ENCODE measurements at regions not wholly inside any gene's neighbourhood (a gene's known extent, or its start where the extent isn't known, plus 50 kb on each side); places are given as distances from the start of the nearest gene placed in this dataset.

DNA sequence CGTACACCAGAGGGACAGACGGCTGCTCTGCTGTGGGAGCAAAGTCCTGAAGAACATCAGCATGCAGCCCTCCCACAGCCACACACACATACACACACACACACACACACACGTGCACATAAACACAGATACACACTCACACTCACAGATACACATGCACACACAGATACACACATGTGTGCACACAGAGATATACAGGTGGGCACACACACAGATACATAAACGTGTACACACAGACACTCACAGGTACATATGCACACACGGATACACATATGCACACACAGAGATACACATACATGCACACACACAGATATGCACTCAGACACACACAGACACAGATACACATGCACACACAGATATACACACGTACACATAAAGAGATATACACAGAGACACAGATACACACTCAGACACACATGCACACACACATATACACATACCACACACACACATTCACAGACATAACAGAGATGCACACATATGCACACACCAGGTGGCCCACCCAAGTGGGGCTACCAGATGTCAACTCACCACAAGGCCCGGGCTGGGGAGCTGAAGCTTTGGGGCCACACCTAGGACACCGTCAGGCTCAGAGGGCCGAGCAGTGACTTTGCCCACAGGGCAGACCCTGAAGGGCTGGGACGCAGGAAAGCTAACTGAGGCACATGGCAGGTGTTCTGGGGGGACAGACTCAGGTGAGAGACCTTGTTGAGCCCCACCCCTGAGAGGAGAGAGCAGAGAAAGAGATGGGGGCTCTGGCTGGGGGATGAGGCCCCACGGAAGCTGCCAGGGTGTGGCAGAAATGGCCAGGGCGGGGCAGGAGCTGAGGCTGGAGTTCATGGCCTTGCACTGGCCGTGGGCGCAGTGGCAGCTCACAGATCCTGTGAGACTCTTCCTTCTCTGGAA lies 148.6 kb upstream of the PPP1R26 start:
- TF ChIP-seq, protein P1, sequence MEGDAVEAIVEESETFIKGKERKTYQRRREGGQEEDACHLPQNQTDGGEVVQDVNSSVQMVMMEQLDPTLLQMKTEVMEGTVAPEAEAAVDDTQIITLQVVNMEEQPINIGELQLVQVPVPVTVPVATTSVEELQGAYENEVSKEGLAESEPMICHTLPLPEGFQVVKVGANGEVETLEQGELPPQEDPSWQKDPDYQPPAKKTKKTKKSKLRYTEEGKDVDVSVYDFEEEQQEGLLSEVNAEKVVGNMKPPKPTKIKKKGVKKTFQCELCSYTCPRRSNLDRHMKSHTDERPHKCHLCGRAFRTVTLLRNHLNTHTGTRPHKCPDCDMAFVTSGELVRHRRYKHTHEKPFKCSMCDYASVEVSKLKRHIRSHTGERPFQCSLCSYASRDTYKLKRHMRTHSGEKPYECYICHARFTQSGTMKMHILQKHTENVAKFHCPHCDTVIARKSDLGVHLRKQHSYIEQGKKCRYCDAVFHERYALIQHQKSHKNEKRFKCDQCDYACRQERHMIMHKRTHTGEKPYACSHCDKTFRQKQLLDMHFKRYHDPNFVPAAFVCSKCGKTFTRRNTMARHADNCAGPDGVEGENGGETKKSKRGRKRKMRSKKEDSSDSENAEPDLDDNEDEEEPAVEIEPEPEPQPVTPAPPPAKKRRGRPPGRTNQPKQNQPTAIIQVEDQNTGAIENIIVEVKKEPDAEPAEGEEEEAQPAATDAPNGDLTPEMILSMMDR (IDR thresholded peaks at IDR 0.05) = no peak
- TF ChIP-seq POLR2A (IDR thresholded peaks at IDR 0.05; ENCODE audit: low read depth) (no peak), EP300 (IDR thresholded peaks at IDR 0.05) (no peak)
